ENCODE measurements at regions not wholly inside any gene's neighbourhood (a gene's known extent, or its start where the extent isn't known, plus 50 kb on each side); places are given as distances from the start of the nearest gene placed in this dataset.
"Not testable (repeated sequence)": the region's sequence is repeated elsewhere in the genome, so short reads cannot be mapped to it uniquely, and the experiment has no call there.

GRCh38 chr3:154898443-154898842, 181.7 kb upstream of the MME start:
- DNase-seq = no peak

GRCh38 chr3:154893813-154894212, 186.3 kb upstream of the MME start:
- no peak for DNase-seq

- DNase-seq = no peak
Observed at GRCh38 chr3:154889227-154889634, 190.9 kb upstream of the MME start.

DNA sequence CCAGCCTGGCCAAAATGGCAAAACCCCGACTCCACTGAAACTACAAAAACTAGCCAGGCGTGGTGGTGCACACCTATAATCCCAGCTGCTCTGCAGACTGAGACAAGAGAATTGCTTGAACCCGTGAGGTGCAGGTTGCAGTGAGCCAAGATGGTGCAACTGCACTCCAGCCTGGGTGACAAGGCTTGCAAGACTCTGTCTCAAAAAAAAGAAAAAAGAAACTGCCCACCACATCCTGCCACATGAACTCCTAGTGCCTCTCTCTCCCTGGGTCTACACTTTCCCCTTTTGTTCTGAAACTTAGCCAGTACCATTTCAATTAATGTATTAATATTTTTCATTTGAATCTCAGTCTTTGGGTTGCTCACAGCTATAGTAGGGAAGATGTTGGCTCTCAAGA, 192.2 kb upstream of the MME start:
- DNase-seq = no peak

- DNase-seq = no peak
Observed at GRCh38 chr3:154886437-154886836, 193.7 kb upstream of the MME start.

DNA sequence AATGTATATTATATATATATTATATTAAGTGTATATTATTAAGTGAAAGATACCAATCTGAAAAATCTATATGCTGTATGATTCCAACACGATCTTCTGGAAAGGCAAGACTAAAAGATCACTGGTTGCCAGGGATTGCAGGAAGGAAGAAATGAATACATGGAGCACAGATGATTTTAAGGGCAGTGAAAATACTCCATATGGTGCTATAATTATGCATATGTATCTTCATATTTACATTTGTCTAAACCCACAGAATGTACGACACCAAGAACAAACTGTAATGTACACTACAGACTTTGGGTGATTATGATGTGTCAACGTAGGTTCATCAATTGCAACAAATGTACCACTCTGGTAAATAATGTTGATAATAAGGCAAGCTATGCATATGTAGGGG, 194.7 kb upstream of the MME start:
- DNase-seq = no peak

- no peak for DNase-seq
Observed at GRCh38 chr3:154884952-154885351, 195.2 kb upstream of the MME start.

DNA sequence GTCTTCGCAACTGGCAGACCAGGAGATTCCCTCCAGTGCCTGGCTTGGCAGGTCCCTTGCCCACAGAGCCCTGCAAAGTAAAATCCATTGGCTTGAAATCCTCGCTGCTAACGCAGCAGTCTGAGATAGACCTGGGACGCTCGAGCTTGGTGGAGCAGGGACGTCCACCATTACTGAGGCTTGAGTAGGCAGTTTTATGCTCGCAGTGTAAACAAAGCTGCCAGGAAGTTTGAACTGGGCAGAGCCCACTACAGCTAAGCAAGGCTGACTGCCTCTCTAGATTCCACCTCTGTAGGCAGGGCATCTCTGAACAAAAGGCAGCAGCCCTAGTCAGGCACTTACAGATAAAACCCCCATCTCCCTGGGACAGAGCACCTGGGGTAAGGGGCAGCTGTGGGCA, 205.0 kb upstream of the MME start:
- DNase-seq = no peak

DNA sequence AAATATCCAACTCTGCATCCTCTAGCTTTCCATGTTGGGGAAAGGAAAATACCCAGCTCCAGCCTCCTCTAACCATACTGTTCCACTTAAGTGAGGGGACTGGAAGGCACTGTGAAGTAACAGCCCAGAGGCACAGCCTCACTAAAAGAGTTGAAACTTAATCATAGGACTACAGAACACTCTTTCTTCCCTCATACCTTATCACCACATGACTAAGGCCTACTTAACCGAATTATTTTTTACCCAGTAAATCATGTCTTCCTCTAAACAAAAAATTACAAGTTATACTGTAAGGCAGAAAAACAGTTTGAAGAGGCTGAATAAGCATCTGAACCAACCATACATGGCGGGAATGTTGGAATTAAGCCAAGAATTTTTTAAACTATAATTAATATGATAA, 207.4 kb upstream of the MME start:
- DNase-seq = no peak

DNA sequence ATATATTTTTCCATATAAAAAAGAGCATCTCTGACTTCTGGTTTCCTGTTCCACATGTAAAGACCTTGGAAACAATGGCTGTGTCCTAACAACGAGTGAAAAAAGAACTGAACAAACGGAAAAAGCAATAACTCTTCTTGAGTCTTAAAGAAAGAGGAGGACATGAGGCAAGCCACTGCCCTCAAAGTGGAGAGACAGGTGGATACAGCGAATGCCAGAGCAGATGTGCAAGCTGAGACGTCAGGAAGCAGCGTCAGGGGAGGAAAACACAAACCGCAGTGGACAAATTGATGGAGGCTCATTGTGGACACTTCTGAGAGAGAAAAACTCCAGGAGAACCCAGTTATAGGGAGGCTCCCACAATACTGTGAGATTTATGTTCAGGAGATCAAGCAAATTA, 208.0 kb upstream of the MME start:
- no peak for DNase-seq

DNA sequence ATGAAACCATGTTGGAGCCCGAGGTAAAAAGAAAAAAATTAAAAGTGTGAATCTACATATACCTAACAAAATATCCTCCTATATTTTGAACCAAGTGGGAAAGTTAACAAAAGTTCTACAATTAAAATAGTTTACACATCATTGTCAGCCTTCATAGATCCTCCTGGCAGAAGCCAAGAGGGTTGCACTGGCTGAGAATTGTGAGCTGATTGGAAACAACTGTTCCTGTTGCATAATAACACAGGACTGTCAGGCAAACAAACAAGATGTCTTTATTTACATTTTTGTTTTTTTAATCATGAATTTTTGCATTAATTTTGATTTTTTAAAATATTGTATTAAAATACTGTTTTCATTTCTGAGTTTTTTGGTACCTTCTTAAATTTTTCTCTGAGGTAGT, 215.2 kb upstream of the MME start:
- DNase-seq = no peak

- no peak for DNase-seq
Observed at GRCh38 chr3:154862265-154862664, 217.9 kb upstream of the MME start.

DNA sequence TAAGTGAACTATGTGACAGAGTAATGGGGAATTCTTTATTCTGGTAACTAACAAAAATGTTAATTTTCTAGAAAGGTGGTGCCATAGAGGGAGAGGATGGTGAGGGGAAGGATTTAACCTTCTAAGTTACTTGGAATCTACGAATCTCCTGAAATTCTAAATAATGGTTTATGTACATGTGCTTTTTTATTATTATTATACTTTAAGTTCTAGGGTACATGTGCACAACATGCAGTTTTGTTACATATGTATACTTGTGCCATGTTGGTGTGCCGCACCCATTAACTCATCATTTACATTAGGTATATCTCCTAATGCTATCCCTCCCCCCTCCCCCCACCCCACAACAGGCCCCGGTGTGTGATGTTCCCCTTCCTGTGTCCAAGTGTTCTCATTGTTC, 227.1 kb upstream of the MME start:
- not testable (repeated sequence) for DNase-seq

DNA sequence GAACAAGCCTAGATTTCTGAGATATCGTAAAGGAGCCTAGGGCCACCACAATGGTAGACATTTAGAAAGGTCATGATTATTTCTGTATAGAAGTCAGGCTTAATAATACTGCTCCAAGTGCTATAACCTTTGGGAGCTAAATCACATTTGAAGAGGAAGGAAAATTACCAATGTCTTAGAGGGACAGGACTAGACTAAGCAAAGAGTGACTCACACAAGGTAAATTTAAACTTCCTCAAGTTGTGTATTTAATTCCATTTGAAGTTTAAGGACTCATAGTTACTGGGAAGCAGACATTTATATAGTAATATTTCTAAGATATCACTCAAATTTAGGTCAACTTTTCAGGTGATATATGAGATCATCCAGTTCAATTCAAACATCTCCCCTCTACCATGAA, 227.6 kb upstream of the MME start:
- DNase-seq = no peak

DNA sequence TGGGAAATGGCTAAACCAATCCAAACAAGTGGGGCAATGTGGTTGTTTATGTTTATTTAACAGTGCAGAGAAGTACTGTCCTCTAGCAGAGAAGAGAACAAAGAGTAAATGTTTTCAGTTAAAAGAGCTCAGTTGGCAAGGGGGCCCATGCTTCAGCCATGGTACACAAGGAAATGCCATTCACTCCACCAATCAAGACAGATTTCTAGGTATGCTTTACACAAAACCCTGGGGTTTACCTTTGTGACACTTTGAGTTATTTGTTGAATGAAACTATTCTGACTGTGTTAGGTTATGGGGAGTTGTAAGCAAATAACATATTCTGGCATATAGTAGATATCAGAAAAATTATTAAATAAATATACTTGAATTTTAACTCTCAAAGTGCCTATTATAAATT, 228.5 kb upstream of the MME start:
- no peak for DNase-seq

DNA sequence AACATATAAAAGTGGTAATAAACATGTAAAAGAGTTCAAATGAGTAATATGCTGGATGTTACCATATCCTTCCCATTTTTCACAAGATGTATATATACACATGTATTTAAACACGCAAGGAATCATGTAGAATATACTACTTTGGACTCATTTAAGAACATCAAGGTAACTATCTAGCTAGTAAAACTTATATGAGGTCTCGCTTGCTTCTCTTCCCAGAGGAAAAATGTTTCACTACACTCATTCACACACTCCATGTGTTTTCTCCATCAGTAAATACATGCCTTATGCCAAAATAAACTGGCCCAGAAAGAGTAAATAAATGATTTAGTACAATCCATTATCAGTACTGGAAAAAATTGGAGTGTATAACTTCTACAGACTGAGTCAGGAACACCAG, 229.2 kb upstream of the MME start:
- no peak for DNase-seq

GRCh38 chr3:154849408-154849807, 230.7 kb upstream of the MME start:
- DNase-seq = no peak

DNA sequence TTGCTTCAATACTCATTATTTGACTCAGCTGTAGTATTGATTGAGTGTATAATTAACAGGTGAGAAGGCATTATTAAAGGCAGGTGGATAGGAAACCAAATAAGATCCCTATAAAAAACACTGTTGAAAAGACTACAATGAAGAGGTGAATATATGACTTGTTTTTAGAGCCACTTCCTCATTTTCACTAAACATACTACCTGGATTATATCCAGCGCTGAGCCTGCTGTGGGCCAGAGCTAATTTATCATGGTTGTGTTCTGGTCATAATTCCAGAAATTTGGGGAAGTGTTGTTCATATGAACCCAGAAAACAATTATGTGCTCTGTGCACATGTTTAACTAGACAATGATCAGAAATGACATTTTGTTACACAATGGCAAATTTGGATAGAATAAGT, 235.3 kb upstream of the MME start:
- no peak for DNase-seq

- no peak for DNase-seq
Observed at GRCh38 chr3:154843647-154844046, 236.5 kb upstream of the MME start.

DNA sequence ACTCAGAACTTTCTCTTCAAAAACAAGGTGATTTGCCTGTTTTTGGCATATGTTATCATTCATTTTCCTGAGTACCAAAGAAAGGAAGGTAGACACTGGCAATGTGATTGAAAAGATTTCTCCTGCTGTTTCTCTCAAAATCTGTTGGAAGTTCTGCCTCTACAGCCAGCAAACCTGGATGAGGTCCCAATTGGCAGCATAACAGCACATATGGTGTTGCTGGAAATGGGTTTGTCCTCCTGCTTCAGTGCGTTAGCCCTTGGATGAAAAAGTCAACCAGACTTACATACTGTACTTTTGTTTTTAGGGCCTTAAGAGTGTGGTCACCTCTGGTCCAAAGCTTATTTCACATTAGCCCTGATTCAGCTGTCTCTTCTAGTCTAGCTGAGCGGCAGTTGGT, 237.6 kb upstream of the MME start:
- DNase-seq = no peak

GRCh38 chr3:154835639-154836038, 244.5 kb upstream of the MME start:
- DNase-seq = no peak

DNA sequence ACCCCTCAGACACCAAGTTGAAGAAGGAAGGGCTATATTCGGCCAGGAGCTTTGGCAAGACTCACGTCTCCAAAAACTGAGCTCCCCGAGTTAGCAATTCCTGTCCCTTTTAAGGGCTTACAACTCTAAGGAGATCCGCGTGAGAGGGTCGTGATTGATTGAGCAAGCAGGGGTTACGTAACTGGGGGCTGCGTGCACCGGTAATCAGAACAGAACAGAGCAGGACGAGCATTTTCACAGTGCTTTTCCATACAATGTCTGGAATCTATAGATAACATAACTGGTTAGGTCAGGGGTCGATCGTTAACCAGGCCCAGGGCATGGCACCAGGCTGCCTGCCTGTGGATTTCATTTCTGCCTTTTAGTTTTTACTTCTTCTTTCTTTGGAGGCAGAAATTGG, 245.3 kb upstream of the MME start:
- DNase-seq = not testable (repeated sequence)

GRCh38 chr3:154829929-154830328, 250.2 kb upstream of the MME start:
- peak; percentile 1 for DNase-seq

GRCh38 chr3:154819491-154819890, 260.6 kb upstream of the MME start:
- DNase-seq = no peak

DNA sequence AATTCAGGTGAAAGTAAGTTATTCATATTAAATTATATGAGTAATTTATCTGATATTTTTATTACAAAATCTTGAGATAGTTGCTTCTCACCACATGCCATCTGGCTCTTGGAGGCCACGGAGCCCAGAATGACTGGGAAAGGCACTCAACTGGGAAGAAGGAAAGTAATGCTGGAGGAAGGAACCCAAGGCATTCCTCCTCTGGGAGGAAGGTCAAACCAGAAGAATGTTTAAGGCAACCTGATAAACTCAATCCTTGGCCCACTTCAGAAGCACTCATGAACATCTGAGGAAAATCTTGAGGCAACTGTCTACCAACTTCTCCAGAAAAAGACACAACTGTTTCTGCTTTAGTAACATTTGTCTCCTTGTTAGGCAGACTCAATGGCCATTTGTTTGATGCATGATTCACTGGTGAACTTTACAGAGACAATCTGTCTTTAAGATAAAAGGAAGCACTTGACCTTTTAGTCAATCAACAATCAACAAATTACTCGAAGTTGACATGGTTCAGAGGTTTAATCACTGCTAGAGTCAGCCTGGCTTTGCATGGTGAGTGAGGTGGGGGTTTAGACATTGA, 261.4 kb upstream of the MME start:
- DNase-seq = no peak

GRCh38 chr3:154810017-154810416, 270.1 kb upstream of the MME start:
- not testable (repeated sequence) for DNase-seq
